ENCODE measurements at regions not wholly inside any gene's neighbourhood (a gene's known extent, or its start where the extent isn't known, plus 50 kb on each side); places are given as distances from the start of the nearest gene placed in this dataset.

DNA sequence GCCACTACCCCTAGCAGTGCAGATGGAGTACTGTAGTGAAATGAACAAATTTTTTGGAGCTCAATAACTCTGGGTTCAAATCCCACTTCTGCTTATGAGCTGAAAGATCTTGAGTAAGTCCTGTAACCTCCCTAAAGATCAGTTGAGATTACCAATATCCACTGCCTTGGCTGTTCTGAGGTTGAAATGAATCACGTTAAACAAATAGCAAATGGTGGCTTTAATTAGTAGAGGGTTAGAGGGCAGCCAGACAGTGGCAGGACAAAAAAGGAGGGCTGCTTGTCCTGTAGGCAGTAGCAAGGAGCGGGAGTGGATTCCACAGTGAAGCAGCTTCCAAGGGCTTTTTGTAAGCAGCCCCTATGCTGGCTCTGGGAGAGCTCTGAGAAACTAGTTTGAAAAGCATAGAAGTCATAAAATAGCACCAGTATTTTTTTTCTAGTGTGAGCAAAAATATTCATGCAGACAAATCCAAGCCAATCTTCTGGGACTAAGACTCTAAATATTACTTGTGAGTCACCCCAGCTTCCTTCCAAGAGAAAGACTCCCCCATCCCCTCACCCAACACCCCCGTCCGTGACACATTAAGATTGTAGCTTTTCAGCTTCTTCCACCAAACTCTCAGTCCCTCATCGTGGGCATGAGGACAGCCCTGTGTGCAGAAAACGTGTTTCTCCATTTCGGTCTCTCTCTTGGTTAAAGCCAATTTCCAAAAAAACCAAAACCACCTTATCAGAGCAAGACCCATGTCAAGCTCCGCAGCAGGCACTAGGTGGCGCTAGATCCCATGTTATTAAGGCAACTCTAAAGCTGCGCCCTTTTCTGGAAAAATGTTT, 123.5 kb upstream of the LGALSL start:
- H3K36me3 Mint-ChIP-seq (ENCODE audit: low read depth): no peaks in the 10 kb centered on the region
- H3K27me3 Mint-ChIP-seq: peaks cover 7% of the 10 kb centered on the region
- ChIA-PET CTCF (interaction anchor here (0.5 to 8.8 kb wide), 55 partner anchors 8 to 1863 kb away, joined by 3 to 72 read pairs (median 4); partner anchors contain the start of genes AFTPH, CEP68 and SERTAD2), POLR2A (no interaction called here)
- H3K27ac Mint-ChIP-seq: peak overlapping the region; percentile 51
- H3K9me3 Mint-ChIP-seq: no peaks in the 10 kb centered on the region
- H3K4me3 Mint-ChIP-seq: peak overlapping the region; percentile 1
- peak; percentile 87 for DNase-seq
- H3K4me1 Mint-ChIP-seq: peaks cover 53% of the 10 kb centered on the region

- POLR2A ChIA-PET: no interaction called here
- DNase-seq: no peak
- CTCF ChIA-PET: interaction anchor here (0.6 to 8.8 kb wide), 46 partner anchors 8 to 1864 kb away, joined by 3 to 72 read pairs (median 4); partner anchors contain the start of genes AFTPH, CEP68 and SERTAD2
- peaks cover 7% of the 10 kb centered on the region for H3K27me3 Mint-ChIP-seq
- no peak overlapping the region for H3K27ac Mint-ChIP-seq
- no peak overlapping the region for H3K4me3 Mint-ChIP-seq
- H3K36me3 Mint-ChIP-seq (ENCODE audit: low read depth): no peaks in the 10 kb centered on the region
- H3K4me1 Mint-ChIP-seq: peaks cover 46% of the 10 kb centered on the region
- H3K9me3 Mint-ChIP-seq: no peaks in the 10 kb centered on the region
Observed at GRCh38 chr2:64331114-64331645, 122.8 kb upstream of the LGALSL start.

- ChIA-PET POLR2A (interaction anchor here (0.7 kb wide), 1 partner anchor 663 kb away, joined by 3 read pairs; no protein-coding TSS in a partner anchor), CTCF (interaction anchor here (0.6 to 8.8 kb wide), 21 partner anchors 9 to 724 kb away, joined by 3 to 72 read pairs (median 4); partner anchors contain the start of genes AFTPH and CEP68)
- no peak for DNase-seq
- H3K4me3 Mint-ChIP-seq: no peak overlapping the region
- no peaks in the 10 kb centered on the region for H3K36me3 Mint-ChIP-seq (ENCODE audit: low read depth)
- H3K27me3 Mint-ChIP-seq: peaks cover 7% of the 10 kb centered on the region
- peak overlapping the region; percentile 55 for H3K27ac Mint-ChIP-seq
- H3K9me3 Mint-ChIP-seq: no peaks in the 10 kb centered on the region
- H3K4me1 Mint-ChIP-seq: peaks cover 37% of the 10 kb centered on the region
Observed at GRCh38 chr2:64331849-64332699, 121.9 kb upstream of the LGALSL start.

- Mint-ChIP-seq H3K4me3 (no peak overlapping the region), H3K4me1 (peaks cover 7% of the 10 kb centered on the region), H3K36me3 (ENCODE audit: low read depth) (no peaks in the 10 kb centered on the region), H3K27ac (no peak overlapping the region), H3K27me3 (peaks cover 6% of the 10 kb centered on the region), H3K9me3 (no peaks in the 10 kb centered on the region)
- ChIA-PET CTCF (no interaction called here), POLR2A (no interaction called here)
- no peak for DNase-seq
Observed at GRCh38 chr2:64336171-64336570, 117.8 kb upstream of the LGALSL start.

GRCh38 chr2:64337314-64337713, 116.6 kb upstream of the LGALSL start:
- H3K27me3 Mint-ChIP-seq: peaks cover 6% of the 10 kb centered on the region
- CTCF ChIA-PET: interaction anchor here (0.6 to 1.4 kb wide), 3 partner anchors 9 to 114 kb away, joined by 3 to 4 read pairs (median 3); no protein-coding TSS in a partner anchor
- POLR2A ChIA-PET: no interaction called here
- H3K4me3 Mint-ChIP-seq: no peak overlapping the region
- no peaks in the 10 kb centered on the region for H3K36me3 Mint-ChIP-seq (ENCODE audit: low read depth)
- no peak overlapping the region for H3K27ac Mint-ChIP-seq
- H3K4me1 Mint-ChIP-seq: peaks cover 2% of the 10 kb centered on the region
- no peaks in the 10 kb centered on the region for H3K9me3 Mint-ChIP-seq
- no peak for DNase-seq

DNA sequence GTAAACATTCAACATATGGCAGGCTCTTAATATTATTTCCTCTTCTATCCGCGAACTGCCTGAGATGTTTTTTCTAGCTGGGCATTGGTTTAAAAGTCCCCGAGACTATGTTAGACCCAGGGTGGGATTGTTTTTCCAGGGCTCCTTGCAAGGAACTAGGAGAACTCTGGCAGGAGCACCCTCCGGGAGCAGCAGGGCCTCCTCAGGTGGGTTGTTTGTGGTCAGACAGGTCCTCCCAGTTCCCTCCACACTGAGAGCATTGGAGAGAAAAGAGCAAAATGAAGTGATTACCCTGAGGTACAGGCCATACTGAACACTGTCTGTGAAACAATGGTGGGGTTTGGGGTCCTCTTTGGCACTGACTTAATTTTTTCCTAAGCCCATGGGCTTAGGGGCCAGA, 115.9 kb upstream of the LGALSL start:
- Mint-ChIP-seq H3K27me3 (peaks cover 6% of the 10 kb centered on the region), H3K27ac (no peak overlapping the region), H3K4me3 (no peak overlapping the region), H3K9me3 (no peaks in the 10 kb centered on the region), H3K36me3 (ENCODE audit: low read depth) (no peaks in the 10 kb centered on the region), H3K4me1 (peaks cover 2% of the 10 kb centered on the region)
- ChIA-PET CTCF (interaction anchor here (1.3 to 1.4 kb wide), 2 partner anchors 10 to 284 kb away, joined by 3 to 4 read pairs; no protein-coding TSS in a partner anchor), POLR2A (no interaction called here)
- DNase-seq: no peak

DNA sequence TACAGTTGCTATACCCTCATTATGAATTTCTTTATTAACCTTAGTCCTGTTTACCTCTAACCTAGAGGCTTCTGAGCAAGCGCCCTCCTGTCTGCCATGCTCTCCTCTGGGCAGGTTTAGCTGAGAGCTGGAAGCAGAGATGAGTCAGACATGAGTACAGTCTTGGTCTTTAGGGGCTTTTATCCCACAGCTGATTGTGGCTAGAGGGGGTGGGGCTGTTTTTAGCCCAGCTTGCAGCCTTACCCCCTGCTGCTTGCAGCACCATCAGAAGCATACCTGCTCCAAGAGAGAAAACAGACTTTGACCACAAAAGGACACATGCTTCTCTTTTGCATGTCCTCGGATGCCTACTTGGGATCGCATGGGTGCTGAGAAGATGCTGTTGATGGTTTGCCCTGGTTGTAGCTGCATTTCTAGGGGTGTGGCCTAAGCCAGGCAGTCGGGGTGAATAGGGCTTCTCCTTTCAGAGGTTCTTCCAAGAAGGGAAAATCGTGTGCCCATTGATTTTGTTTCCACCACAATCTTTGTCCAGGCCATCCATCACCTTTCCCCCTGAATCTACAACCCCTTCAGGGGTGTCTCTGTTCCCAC, 115.0 kb upstream of the LGALSL start:
- peaks cover 6% of the 10 kb centered on the region for H3K27me3 Mint-ChIP-seq

GRCh38 chr2:64341461-64341860, 112.5 kb upstream of the LGALSL start:
- Mint-ChIP-seq H3K4me1 (peaks cover 2% of the 10 kb centered on the region), H3K27ac (no peak overlapping the region), H3K36me3 (ENCODE audit: low read depth) (no peaks in the 10 kb centered on the region), H3K9me3 (no peaks in the 10 kb centered on the region), H3K27me3 (peaks cover 6% of the 10 kb centered on the region), H3K4me3 (no peak overlapping the region)
- no peak for DNase-seq
- CTCF ChIA-PET: interaction anchor here (0.9 to 2.4 kb wide), 2 partner anchors 10 to 15 kb away, joined by 3 to 13 read pairs; no protein-coding TSS in a partner anchor
- POLR2A ChIA-PET: interaction anchor here (0.6 kb wide), 1 partner anchor 307 kb away, joined by 3 read pairs; no protein-coding TSS in a partner anchor

More for the DNA sequence above, 115.0 kb upstream of the LGALSL start:
- Mint-ChIP-seq H3K36me3 (ENCODE audit: low read depth) (no peaks in the 10 kb centered on the region), H3K9me3 (no peaks in the 10 kb centered on the region), H3K4me3 (no peak overlapping the region), H3K27ac (no peak overlapping the region), H3K4me1 (peaks cover 2% of the 10 kb centered on the region)
- DNase-seq: no peak
- ChIA-PET POLR2A (no interaction called here), CTCF (interaction anchor here (0.6 to 2.6 kb wide), 7 partner anchors 8 to 289 kb away, joined by 3 to 6 read pairs (median 3); no protein-coding TSS in a partner anchor)

GRCh38 chr2:64342195-64343099, 111.5 kb upstream of the LGALSL start:
- no peak for DNase-seq
- POLR2A ChIA-PET: no interaction called here
- H3K4me3 Mint-ChIP-seq: no peak overlapping the region
- CTCF ChIA-PET: interaction anchor here (2.4 kb wide), 1 partner anchor 11 kb away, joined by 13 read pairs; no protein-coding TSS in a partner anchor
- no peaks in the 10 kb centered on the region for H3K36me3 Mint-ChIP-seq (ENCODE audit: low read depth)
- peaks cover 6% of the 10 kb centered on the region for H3K27me3 Mint-ChIP-seq
- H3K27ac Mint-ChIP-seq: no peak overlapping the region
- peaks cover 2% of the 10 kb centered on the region for H3K4me1 Mint-ChIP-seq
- H3K9me3 Mint-ChIP-seq: no peaks in the 10 kb centered on the region

GRCh38 chr2:64344999-64345576, 108.9 kb upstream of the LGALSL start:
- Mint-ChIP-seq H3K9me3 (no peaks in the 10 kb centered on the region), H3K27me3 (peaks cover 3% of the 10 kb centered on the region)
- CTCF ChIA-PET: interaction anchor here (1.2 to 1.5 kb wide), 2 partner anchors 12 to 15 kb away, joined by 3 to 5 read pairs; no protein-coding TSS in a partner anchor

DNA sequence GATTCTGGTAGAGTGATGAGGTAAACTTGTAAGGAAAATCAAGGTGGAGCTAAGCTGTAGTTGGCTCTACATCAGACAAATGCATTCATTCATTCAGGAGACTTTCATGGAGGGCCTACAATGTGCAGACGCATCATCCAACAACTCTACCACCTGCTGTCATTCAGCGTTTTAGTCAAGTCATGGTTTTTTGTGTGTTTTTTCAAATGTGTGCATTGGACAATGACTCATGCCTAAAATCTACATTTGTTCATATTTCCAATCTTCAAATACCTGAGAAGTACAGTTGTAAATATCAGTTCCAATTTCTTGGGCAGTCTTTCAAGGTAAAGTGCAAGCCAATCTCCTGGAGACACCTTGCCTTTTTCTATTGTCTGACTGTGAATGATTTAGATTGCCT, 108.0 kb upstream of the LGALSL start:
- DNase-seq: no peak
- Mint-ChIP-seq H3K36me3 (ENCODE audit: low read depth) (no peaks in the 10 kb centered on the region), H3K4me1 (no peaks in the 10 kb centered on the region), H3K27me3 (no peaks in the 10 kb centered on the region), H3K4me3 (no peak overlapping the region), H3K27ac (no peak overlapping the region), H3K9me3 (no peaks in the 10 kb centered on the region)
- POLR2A ChIA-PET: no interaction called here
- CTCF ChIA-PET: interaction anchor here (1.2 kb wide), 1 partner anchor 16 kb away, joined by 3 read pairs; no protein-coding TSS in a partner anchor

More at GRCh38 chr2:64344999-64345576, 108.9 kb upstream of the LGALSL start:
- POLR2A ChIA-PET: no interaction called here
- H3K4me1 Mint-ChIP-seq: no peaks in the 10 kb centered on the region
- no peak for DNase-seq
- H3K4me3 Mint-ChIP-seq: no peak overlapping the region
- H3K27ac Mint-ChIP-seq: no peak overlapping the region
- no peaks in the 10 kb centered on the region for H3K36me3 Mint-ChIP-seq (ENCODE audit: low read depth)
